Activated naive CD4-positive, alpha-beta T cell treated with anti-CD3 and anti-CD28 coated beads, Interleukin-2, amount 50 U/mL, for 72 hours (primary cell): ENCODE measurements at regions not wholly inside any gene's neighbourhood (a gene's known extent, or its start where the extent isn't known, plus 50 kb on each side); places are given as distances from the start of the nearest gene placed in this dataset.

Experiments
- ATAC-seq, 2 donors: fragments of 150-1000 bp; cut with Tn5 transposase; 2 replicates each; pipeline ENCODE4 v1.10.0; 2021; ENCODE audit warnings: mild to moderate bottlenecking in 2 of 2, moderate library complexity in 2 of 2
- DNase-seq, 2 donors: peaks; one replicate each; pipeline ENCODE4 v3.0.0; 2021 to 2022; ENCODE audit warnings: low spot score in 2 of 2
- H3K27ac Mint-ChIP-seq, 2 donors: one replicate each; pipeline ENCODE4 v1.8.0; 2022; ENCODE audit warnings: mild to moderate bottlenecking in 2 of 2, mixed read lengths in 2 of 2
- H3K36me3 Mint-ChIP-seq, 2 donors: one replicate each; pipeline ENCODE4 v1.8.0; 2022; ENCODE audit warnings: mixed read lengths in 2 of 2
- H3K9me3 Mint-ChIP-seq, 2 donors: one replicate each; pipeline ENCODE4 v1.8.0; 2022; ENCODE audit warnings: mixed read lengths in 2 of 2

DNA sequence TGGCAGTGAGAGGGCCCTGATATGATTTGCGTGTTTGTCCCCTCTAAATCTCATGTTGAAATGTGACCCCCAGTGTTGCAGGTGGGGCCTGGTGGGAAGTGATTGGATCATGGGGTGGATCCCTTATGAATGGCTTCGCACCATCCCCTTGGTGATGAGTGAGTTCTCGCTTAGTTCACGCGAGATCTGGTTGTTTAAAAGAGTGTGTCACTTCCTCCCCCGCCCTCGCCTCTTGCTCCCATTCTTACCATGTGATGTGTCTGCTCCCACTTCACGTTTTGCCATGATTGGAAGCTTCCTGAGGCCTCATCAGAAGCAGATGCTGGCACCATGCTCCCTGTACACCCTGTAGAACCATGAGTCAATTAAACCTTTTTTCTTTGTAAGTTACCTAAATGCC is 319.9 kb upstream of the ID2 start:
- H3K27ac Mint-ChIP-seq = no peak overlapping the region
- H3K36me3 Mint-ChIP-seq = no peaks in the 10 kb centered on the region
- DNase-seq (no peak), ATAC-seq (no peak)
- H3K9me3 Mint-ChIP-seq = no peaks in the 10 kb centered on the region

DNA sequence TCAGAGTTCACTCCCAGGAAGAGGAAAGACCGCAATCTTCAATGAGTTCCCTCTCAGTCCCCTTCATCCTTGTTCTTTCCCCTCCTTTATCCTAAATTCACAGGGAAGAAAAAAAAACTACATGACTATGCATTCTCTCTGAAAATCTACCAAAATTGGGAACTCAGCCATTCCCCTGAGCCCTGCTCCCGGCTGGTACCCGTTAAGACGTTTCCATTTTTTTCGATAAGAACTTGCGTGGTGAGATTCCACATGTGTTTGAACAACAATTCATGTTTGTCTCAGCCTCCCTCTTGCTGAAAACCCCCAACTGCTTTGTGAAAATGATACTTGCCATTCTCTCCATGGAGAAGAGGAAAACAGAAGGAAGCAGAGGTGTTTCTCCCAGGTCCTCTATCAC is 318.7 kb upstream of the ID2 start:
- DNase-seq (no peak), ATAC-seq (no peak)
- Mint-ChIP-seq H3K36me3 (no peaks in the 10 kb centered on the region), H3K27ac (no peak overlapping the region), H3K9me3 (no peaks in the 10 kb centered on the region)

DNA sequence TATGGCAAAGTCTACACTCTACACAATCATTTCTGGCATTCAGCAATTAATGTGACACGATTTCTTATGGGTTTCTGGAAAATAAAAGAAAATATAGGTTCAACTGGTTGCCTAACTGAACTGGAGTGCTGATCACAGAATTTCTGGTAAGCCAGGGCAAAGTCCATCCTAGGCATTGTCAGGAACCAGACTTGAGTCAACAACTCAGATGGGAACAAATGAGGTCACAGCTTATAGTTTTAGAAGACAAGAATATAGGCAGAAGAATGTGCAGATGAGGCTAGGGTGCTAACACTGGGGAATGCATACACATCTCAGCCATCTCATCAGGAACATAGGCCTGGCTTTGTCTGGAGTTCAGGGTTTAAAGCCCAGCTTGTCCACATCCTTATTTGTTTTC is 317.2 kb upstream of the ID2 start:
- DNase-seq (no peak), ATAC-seq (no peak)
- Mint-ChIP-seq H3K9me3 (no peaks in the 10 kb centered on the region), H3K27ac (no peak overlapping the region), H3K36me3 (no peaks in the 10 kb centered on the region)

DNA sequence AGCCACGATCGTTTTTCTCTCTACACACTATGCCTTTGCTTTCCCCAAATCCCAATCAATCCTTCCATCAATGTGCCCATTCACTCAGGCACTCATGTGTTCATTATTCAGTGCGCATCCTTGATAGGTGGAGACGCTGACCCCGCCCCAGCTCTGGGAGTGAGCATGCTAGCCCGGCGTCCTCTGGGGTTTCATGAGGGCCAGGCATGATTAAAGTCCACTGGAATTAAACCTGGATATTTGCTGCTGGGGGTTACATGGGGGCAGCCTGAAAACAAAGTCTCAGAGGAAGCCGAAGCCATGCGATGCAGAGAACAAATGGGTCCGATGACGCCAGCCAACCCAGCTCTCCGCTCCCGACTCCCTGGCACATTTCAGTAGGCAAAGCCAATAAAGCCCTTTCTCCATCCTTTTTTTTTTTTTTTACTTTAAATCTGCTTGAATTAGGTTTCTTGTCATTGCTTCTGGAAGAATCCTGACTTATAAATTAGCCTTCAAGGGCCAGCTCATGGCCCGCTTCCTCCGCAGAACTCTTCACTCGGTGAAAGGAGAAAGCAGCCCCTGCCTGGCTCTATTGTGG is 316.4 kb upstream of the ID2 start:
- DNase-seq (no peak), ATAC-seq (no peak)
- Mint-ChIP-seq H3K36me3 (no peaks in the 10 kb centered on the region), H3K9me3 (no peaks in the 10 kb centered on the region), H3K27ac (no peak overlapping the region)

DNA sequence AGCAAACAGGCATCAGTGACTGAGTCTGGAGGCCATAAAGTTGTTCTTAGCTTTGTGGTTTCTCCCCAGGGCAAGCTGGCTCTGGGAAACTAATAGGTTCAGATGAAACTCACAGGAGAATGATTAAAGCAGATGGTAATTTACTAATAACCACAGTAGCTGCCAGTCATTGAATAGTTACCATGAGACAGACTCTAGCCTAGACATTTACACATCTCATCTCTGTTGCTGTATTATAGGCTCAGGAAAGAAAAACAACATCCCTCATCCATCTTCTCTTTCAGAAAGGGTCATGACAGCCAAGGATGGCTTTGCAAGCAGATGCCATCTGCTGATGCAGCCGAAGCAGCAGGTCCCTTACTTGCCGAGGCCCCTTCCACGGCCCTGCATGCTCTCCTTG is 314.0 kb upstream of the ID2 start:
- H3K36me3 Mint-ChIP-seq = no peaks in the 10 kb centered on the region
- DNase-seq (no peak), ATAC-seq (no peak)
- no peak overlapping the region for H3K27ac Mint-ChIP-seq
- H3K9me3 Mint-ChIP-seq = no peaks in the 10 kb centered on the region

DNA sequence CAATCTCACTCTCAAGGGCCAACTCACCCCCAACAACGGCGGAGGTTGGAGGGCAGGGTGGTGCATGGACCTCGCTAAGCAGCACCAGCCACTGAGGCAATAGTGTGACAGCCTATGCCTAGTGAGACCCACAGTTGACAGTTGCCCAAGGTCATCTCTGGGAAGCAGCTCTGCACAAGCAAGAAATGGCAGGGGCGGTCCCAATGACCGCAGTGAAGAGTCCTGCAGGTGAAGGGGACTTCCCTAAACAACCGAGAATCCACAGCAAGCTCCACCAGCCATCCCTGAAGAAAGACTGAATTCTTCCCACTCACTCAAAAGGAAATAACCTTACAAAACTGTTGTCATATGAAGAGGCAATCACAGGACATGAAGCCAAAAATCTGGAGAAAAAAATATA is 313.4 kb upstream of the ID2 start:
- Mint-ChIP-seq H3K9me3 (peaks cover 3 to 4% of the 10 kb centered on the region in 2 donors), H3K36me3 (peaks cover 0 to 4% of the 10 kb centered on the region in 2 donors), H3K27ac (no peak overlapping the region)
- DNase-seq (no peak), ATAC-seq (no peak)

DNA sequence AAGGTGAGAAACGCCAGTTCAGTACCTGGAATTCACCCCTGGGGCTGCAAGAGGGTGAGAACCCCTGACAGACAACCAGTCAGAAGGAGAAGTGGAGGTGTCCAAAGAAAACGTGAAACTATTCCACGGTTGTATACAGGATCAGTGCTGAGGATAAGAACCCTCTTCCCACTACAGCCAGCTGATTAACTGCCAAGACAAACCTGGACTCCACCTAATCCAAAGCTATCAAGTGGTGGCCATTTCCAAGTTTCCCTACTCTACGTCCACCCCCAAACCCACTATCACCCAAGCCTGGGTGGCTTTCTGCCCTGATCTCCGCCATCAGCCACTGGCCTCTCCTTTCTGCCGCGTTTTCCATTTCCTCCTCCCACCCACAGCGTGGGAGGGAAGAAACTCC is 312.3 kb upstream of the ID2 start:
- DNase-seq = no peak
- no peak for ATAC-seq
- Mint-ChIP-seq H3K36me3 (peaks cover 0 to 5% of the 10 kb centered on the region in 2 donors), H3K27ac (no peak overlapping the region), H3K9me3 (peaks cover 3 to 7% of the 10 kb centered on the region in 2 donors)

DNA sequence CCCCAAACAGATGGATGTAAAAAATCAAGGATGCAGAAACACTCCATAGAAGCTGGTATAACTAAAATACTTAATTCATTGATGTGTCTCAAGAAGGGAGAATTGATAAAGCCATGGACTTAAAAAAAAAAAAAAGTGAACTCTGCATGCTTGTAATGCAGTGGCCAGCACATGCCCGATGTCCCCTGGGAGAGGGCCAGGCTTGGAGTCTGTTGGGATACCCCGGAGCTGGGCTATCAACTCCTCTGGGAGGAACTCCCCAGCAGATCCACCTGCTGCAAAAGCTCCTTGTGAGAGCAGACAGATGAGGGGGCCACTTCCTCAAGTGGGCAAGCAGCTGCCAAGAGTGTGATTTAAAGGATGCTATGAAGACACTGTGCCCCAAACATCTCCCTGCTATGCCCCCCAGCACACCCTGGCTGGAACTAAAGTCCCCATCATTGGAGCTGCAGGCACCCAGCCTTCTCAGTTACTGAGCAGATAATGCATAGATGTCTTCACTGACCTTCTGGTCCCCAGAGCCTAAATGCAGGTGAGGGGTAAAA is 311.5 kb upstream of the ID2 start:
- ATAC-seq (no peak), DNase-seq (no peak)
- Mint-ChIP-seq H3K36me3 (peaks cover 0 to 5% of the 10 kb centered on the region in 2 donors), H3K9me3 (peaks cover 3 to 7% of the 10 kb centered on the region in 2 donors), H3K27ac (no peak overlapping the region)

DNA sequence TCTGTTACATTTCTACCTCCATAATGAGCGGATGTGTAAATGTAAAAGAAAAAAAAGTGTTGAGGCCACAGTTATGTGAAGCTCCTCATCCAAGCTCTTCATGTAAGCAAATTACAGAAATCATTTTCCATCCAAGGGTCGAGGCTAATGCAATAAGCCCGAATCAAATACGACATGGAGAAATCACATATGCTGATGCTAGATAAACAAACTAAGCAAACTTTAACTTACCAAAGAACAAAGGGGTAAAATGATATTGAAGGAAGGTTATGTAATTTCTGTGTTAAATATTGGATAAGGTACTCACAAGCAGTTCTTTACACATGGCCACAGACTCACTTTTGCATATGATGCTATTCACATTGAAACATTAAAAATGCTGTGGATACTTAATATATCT is 310.2 kb upstream of the ID2 start:
- ATAC-seq (no peak), DNase-seq (no peak)
- H3K27ac Mint-ChIP-seq = no peak overlapping the region
- peaks cover 3 to 7% of the 10 kb centered on the region in 2 donors for H3K9me3 Mint-ChIP-seq
- H3K36me3 Mint-ChIP-seq = peaks cover 0 to 5% of the 10 kb centered on the region in 2 donors

DNA sequence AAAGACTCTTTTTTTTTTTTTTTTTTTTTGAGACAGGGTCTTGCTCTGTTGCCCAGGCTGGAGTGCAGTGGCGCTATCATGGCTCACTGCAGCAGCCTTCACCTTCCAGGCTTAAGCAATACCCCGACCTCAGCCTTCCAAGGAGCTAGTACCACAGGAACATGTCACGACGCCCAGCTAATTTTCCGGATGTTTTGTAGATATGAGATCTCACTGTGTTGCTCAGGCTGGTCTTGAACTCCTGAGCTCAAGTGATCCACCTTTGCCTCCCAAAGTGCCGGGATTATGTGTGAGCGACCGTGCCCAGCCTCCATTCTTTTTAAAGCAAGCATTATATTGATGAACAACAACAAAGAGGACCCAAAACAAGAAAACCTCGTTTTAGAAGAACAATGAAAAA is 307.1 kb upstream of the ID2 start:
- ATAC-seq (no peak), DNase-seq (no peak)
- no peak overlapping the region for H3K27ac Mint-ChIP-seq
- H3K36me3 Mint-ChIP-seq = peaks cover 0 to 5% of the 10 kb centered on the region in 2 donors
- H3K9me3 Mint-ChIP-seq = peaks cover 3 to 7% of the 10 kb centered on the region in 2 donors

DNA sequence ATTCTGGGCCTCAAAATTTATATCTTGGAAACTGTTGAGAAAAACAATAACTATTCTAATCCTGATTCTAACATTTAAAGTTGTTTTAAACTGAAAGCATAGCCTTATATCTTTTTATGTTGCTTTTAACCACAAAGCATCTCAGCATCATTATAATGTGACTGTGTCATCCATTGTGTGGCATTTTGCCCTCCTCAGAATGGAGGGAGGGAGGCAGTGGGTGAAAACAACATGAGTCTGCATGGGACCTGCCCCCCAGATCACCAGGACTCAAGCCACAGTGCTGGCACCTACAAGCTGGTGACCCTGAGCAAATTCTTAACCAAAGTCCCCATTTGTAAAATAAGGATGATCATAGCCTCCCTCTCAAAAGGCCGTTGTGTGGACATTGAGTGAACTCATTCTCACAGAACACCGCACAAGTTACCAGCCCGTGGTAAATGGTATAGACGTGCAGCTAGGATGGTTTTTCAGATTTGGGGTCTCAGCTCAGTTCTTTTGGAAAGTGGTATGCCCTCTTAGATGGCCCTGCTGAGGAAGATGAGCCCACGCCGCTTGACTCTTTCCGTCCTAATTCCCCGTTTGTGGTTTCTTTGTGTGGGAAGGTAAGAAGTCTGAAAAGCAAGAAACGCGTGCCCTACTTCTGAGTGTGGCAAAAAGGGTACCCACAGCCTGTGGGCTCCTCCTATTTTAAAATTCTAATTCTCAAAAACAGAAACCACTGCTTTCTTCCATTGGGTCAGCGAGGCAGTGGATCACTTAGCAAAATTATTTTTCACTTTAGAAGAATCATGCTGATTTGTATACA is 305.0 kb upstream of the ID2 start:
- no peak for DNase-seq
- peaks cover 3 to 7% of the 10 kb centered on the region in 2 donors for H3K9me3 Mint-ChIP-seq
- no peak overlapping the region for H3K27ac Mint-ChIP-seq
- peaks cover 0 to 5% of the 10 kb centered on the region in 2 donors for H3K36me3 Mint-ChIP-seq
- peak in 1 of 2 donors; percentile 55 for ATAC-seq

DNA sequence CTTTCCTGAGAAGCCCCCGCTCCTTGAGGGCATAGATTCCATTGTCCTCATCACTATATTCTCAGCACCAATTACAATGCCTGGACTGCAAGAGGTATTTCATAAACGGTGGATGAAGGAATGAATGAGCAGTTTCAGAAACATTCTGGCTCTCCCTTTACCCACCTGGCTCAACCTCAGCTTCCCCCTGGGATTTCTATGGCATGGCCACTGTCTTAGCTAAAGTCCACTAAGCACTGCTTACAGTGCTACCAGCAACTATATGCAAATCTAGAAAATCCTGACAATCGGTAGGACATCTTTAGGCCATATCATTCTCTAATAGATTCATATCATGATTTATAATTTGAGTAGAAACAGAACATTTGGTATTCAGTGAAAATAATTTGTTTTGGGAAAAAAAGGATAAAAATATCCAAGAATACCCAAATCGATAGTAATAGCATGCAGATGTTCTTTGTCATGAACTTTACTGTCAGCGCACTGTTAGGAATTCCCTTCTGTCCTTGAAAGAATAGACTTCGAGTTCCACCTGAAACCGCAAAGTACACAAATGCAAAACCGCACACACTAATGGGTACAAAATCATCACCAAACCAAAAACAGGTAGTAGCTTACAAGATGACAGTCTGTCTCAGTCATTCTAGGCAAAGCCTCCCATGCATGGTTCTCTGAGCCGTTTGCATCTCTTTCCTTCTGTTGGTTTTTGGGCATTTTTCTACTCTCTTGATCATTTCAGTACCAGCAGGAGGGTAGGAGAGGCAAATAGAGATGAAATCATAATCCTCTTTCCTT is 303.6 kb upstream of the ID2 start:
- peak; percentile 52 to 78 for ATAC-seq
- H3K27ac Mint-ChIP-seq = no peak overlapping the region
- no peak for DNase-seq
- peaks cover 0 to 3% of the 10 kb centered on the region in 2 donors for H3K36me3 Mint-ChIP-seq
- H3K9me3 Mint-ChIP-seq = peaks cover 1 to 5% of the 10 kb centered on the region in 2 donors

DNA sequence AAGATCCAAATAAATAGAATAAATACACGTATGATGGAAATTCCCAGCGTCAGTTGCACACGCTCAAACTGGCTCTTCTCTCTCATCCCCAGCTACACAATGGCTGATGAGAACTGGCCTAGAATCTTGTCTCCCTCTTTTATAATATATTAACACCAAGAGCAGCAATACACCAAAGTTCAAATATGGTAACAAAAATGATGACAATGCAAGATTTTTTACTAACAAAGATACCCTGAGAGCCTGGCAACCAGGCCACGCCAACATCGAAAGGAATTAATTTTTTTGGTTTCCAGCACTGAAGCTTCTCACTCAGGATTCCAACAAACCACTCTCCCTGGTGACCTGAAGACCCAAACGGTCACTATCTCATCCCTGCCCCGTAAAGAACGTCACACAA is 302.7 kb upstream of the ID2 start:
- Mint-ChIP-seq H3K9me3 (no peaks in the 10 kb centered on the region), H3K27ac (peak overlapping the region in 1 of 2 donors; percentile 65), H3K36me3 (no peaks in the 10 kb centered on the region)
- DNase-seq (no peak), ATAC-seq (no peak)

DNA sequence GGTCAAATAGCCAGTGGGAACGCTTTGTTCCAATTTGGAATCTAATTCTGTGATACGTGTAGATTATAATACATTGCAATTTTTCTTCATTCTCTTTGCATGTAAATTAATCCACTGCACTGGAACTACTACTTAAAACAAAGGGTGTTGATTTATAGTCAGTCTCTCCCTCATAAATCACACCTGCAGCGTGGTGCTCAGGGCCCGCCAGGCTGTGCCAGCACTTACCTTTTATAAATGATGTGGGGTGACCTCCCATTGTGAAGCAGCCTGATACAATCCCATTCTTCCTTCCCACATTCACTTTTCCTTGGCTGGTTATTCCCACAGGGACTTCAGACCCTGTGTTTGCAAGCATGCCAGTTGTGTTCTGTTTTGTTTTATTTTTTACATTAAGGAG is 302.3 kb upstream of the ID2 start:
- ATAC-seq (no peak), DNase-seq (no peak)
- Mint-ChIP-seq H3K9me3 (no peaks in the 10 kb centered on the region), H3K36me3 (no peaks in the 10 kb centered on the region), H3K27ac (no peak overlapping the region)

DNA sequence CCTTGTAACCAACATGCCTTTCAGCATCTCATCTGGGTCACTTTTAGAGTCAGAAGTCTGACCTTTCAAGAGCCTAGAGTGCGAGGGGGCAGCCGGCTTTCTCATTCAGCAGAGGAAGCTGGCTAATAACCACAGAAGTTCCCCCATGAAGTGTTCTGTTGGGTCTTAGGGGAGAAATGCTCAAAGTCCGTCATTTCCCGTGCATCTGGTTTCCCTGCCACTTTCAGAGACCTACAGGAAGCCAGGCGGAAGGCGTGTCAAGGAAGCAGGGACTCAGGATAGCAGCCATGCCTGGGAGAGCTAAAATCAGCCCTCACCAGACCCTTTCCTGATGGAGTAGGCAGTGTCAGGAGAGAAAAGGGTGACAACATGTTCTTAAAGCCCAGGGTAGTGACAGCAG is 301.8 kb upstream of the ID2 start:
- ATAC-seq (no peak), DNase-seq (no peak)
- Mint-ChIP-seq H3K9me3 (no peaks in the 10 kb centered on the region), H3K27ac (no peak overlapping the region), H3K36me3 (no peaks in the 10 kb centered on the region)

DNA sequence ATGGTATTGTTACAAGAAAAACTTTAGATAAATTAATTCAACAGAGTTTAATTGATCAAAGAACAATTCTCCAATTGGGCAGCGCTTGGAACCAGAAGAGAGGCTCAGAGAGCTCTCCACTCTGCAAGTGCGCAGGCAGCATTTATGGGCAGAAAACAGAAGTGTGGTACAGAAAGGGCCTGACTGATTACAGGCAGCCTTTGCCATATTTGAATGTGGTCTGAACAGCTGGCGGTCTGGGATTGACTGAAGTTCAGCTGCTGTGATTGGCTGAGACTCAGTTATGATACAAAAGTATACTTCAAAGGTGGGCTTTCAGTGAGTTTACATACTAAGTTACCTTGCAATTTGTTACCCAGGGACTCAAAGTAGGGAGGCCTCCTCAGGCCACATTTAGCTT is 301.3 kb upstream of the ID2 start:
- DNase-seq (no peak), ATAC-seq (no peak)
- H3K27ac Mint-ChIP-seq = no peak overlapping the region
- H3K36me3 Mint-ChIP-seq = no peaks in the 10 kb centered on the region
- no peaks in the 10 kb centered on the region for H3K9me3 Mint-ChIP-seq

DNA sequence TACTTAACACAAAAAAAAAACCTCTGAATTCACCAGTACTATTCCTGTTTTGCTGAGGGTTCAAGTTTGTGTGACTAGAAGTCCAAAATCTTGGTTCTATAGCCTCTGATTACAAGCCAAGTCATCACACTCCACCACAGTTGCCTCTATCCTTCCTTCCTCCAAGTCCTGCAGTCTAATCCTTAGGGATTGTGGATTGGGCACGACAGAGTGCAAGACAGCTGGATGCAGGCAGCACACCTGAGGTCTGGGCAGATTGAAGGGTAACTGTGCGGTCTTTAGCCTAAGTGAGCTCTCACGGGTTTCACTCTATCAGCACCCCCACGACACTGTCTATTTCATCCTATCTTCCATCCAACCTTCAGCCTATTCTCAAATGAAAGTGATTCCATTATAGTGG is 299.4 kb upstream of the ID2 start:
- DNase-seq (no peak), ATAC-seq (no peak)
- H3K36me3 Mint-ChIP-seq = no peaks in the 10 kb centered on the region
- H3K27ac Mint-ChIP-seq = no peak overlapping the region
- no peaks in the 10 kb centered on the region for H3K9me3 Mint-ChIP-seq
